IMR-90 (cell line): ENCODE measurements at regions not wholly inside any gene's neighbourhood (a gene's known extent, or its start where the extent isn't known, plus 50 kb on each side); places are given as distances from the start of the nearest gene placed in this dataset.

Experiments used
- ATAC-seq: fragments of 200-7000 bp; cut with Tn5 transposase; 2 replicates; pipeline ENCODE4 v1.9.1; 2020; ENCODE audit warnings: low read depth, mild to moderate bottlenecking, moderate library complexity
- BruUV-seq: library from RNA; stranded (reverse); fragments of 400-500 nt; replicated peaks from 2 replicates; lab custom pipeline; 2021; lab: Mats Ljungman, UMichigan
- CTCF ChIA-PET: fragments of 300-600 bp; formaldehyde crosslinking; extraction: SDS; loops from one replicate; lab custom pipeline; 2021; ENCODE audit warnings: antibody characterized with exemption; lab: Yijun Ruan, JAX
- POLR2A ChIA-PET: fragments of 300-600 bp; sonication (Branson Sonifier 250); formaldehyde crosslinking; loops from one replicate; lab custom pipeline; 2022; ENCODE audit warnings: antibody characterized with exemption; ENCODE audit not compliant: unreplicated experiment; lab: Charles Lee
- DNase-seq: peaks from one replicate; pipeline ENCODE4 v3.0.0; 2013
- H2AFZ ChIP-seq: replicated peaks from 2 replicates; pipeline ENCODE3; 2013; ENCODE audit warnings: low read length, mild to moderate bottlenecking; ENCODE audit not compliant: poor library complexity
- H2AK5ac ChIP-seq: 2 replicates; pipeline ENCODE4 v1.6.1; 2013; ENCODE audit warnings: low read depth, low read length, inconsistent platforms
- H2AK9ac ChIP-seq: replicated peaks from 2 replicates; pipeline ENCODE3; 2013; ENCODE audit warnings: mild to moderate bottlenecking, low read depth, low read length, moderate library complexity; ENCODE audit not compliant: poor library complexity
- H2BK120ac ChIP-seq: 2 replicates; pipeline ENCODE4 v1.6.1; 2013; ENCODE audit warnings: low read depth, low read length, inconsistent platforms
- H2BK15ac ChIP-seq: 3 replicates; pipeline ENCODE4 v1.6.1; 2013; ENCODE audit warnings: low read depth, low read length, inconsistent platforms
- H2BK20ac ChIP-seq: 2 replicates; pipeline ENCODE4 v1.6.1; 2013; ENCODE audit warnings: low read depth, mild to moderate bottlenecking, inconsistent platforms, low read length, moderate library complexity
- H2BK5ac ChIP-seq: 2 replicates; pipeline ENCODE4 v1.6.1; 2013; ENCODE audit warnings: mild to moderate bottlenecking, low read depth, low read length, inconsistent platforms; ENCODE audit not compliant: poor library complexity, severe bottlenecking
- H3K14ac ChIP-seq: replicated peaks from 2 replicates; pipeline ENCODE4 v1.6.1; 2013; ENCODE audit warnings: low read depth, low read length, inconsistent platforms
- H3K18ac ChIP-seq: 2 replicates; pipeline ENCODE4 v1.6.1; 2013; ENCODE audit warnings: low read depth, low read length, control low read depth
- H3K23ac ChIP-seq: 2 replicates; pipeline ENCODE4 v1.6.1; 2013; ENCODE audit warnings: low read depth, low read length, inconsistent platforms
- H3K27ac ChIP-seq: 2 replicates; pipeline ENCODE4 v1.5.1; 2013; ENCODE audit warnings: mild to moderate bottlenecking, control low read depth, low read length; ENCODE audit not compliant: insufficient read depth
- H3K27me3 ChIP-seq: 2 replicates; pipeline ENCODE4 v1.6.1; 2013; ENCODE audit warnings: low read length; ENCODE audit not compliant: control insufficient read depth, insufficient read depth
- H3K36me3 ChIP-seq: 2 replicates; pipeline ENCODE4 v1.6.1; 2013; ENCODE audit warnings: low read length, mixed read lengths; ENCODE audit not compliant: control insufficient read depth, insufficient read depth
- H3K4ac ChIP-seq: 2 replicates; pipeline ENCODE4 v1.6.1; 2013; ENCODE audit warnings: low read depth, low read length, inconsistent platforms
- H3K4me1 ChIP-seq: 2 replicates; pipeline ENCODE4 v1.6.1; 2013; ENCODE audit warnings: low read length, mixed read lengths; ENCODE audit not compliant: control insufficient read depth, insufficient read depth
- H3K4me2 ChIP-seq: 2 replicates; pipeline ENCODE4 v1.6.1; 2013; ENCODE audit warnings: low read depth, mild to moderate bottlenecking, control low read depth, low read length, moderate library complexity
- H3K4me3 ChIP-seq: 2 replicates; pipeline ENCODE4 v1.5.1; 2013; ENCODE audit warnings: low read depth, mild to moderate bottlenecking, control low read depth, low read length, moderate library complexity; ENCODE audit not compliant: insufficient read depth
- H3K56ac ChIP-seq: 2 replicates; pipeline ENCODE4 v1.6.1; 2013; ENCODE audit warnings: low read length, inconsistent platforms; ENCODE audit not compliant: insufficient read depth; ENCODE audit errors: extremely low read depth
- H3K79me1 ChIP-seq, 2 experiments: 2 replicates each; pipeline ENCODE4 v1.6.1; 2013; ENCODE audit warnings: low read length in 2 of 2, inconsistent platforms in 1 of 2, low read depth in 1 of 2
- H3K9ac ChIP-seq: 2 replicates; pipeline ENCODE4 v1.6.1; 2013; ENCODE audit warnings: low read depth, low read length, control low read depth
- H3K9me1 ChIP-seq: 2 replicates; pipeline ENCODE4 v1.6.1; 2013; ENCODE audit warnings: low read length, inconsistent platforms; ENCODE audit not compliant: insufficient read depth
- H3K9me3 ChIP-seq: 2 replicates; pipeline ENCODE4 v1.6.1; 2013; ENCODE audit warnings: low read length; ENCODE audit not compliant: control insufficient read depth, insufficient read depth
- H4K20me1 ChIP-seq: 2 replicates; pipeline ENCODE4 v1.6.1; 2013; ENCODE audit warnings: low read length, inconsistent platforms; ENCODE audit not compliant: insufficient read depth
- H4K5ac ChIP-seq: 2 replicates; pipeline ENCODE4 v1.6.1; 2013; ENCODE audit warnings: mild to moderate bottlenecking, low read depth, low read length, control low read depth
- H4K8ac ChIP-seq, 2 experiments: 2 replicates each; pipeline ENCODE4 v1.6.1; 2013; ENCODE audit warnings: low read depth in 2 of 2, low read length in 2 of 2, control low read depth in 1 of 2, inconsistent platforms in 1 of 2
- H4K91ac ChIP-seq: 2 replicates; pipeline ENCODE4 v1.6.1; 2013; ENCODE audit warnings: low read depth, low read length, inconsistent platforms; ENCODE audit not compliant: insufficient read depth
- BHLHE40 ChIP-seq: fragments of 150-350 bp; IDR thresholded peaks from 2 replicates; pipeline ENCODE4 v1.6.1; 2016; ENCODE audit warnings: mild to moderate bottlenecking, low read depth, low read length
- CTCF ChIP-seq: conservative IDR thresholded peaks from 2 replicates; pipeline ENCODE4 v1.5.1; 2012; ENCODE audit warnings: mild to moderate bottlenecking, low read depth, low read length, improper control_type of control experiment
- FOS ChIP-seq: fragments of 150-350 bp; IDR thresholded peaks from 2 replicates; pipeline ENCODE4 v1.6.1; 2016; ENCODE audit warnings: low read depth, low read length
- MAFK ChIP-seq: IDR thresholded peaks from 2 replicates; pipeline ENCODE4 v1.6.1; 2012; ENCODE audit warnings: low read depth, low read length, improper control_type of control experiment
- MXI1 ChIP-seq: IDR thresholded peaks from 2 replicates; pipeline ENCODE4 v1.6.1; 2012; ENCODE audit warnings: low read depth, mild to moderate bottlenecking, low read length, moderate library complexity, borderline replicate concordance
- NFE2L2 ChIP-seq: fragments of 150-350 bp; IDR thresholded peaks from 2 replicates; pipeline ENCODE4 v1.6.1; 2016; ENCODE audit warnings: low read depth, mild to moderate bottlenecking, low read length
- POLR2A ChIP-seq: IDR thresholded peaks from 2 replicates; pipeline ENCODE4 v1.6.1; 2012; ENCODE audit warnings: mild to moderate bottlenecking, low read depth, low read length
- WGBS, 2 experiments: methylation state at CpG; one replicate each; pipeline versions ENCODE4 v1.1.5 to v1.1.7; 2013; ENCODE audit warnings: missing lambda C conversion rate in 2 of 2; ENCODE audit not compliant: insufficient read length in 1 of 2; ENCODE audit errors: extremely low coverage in 2 of 2; 5-methylcytosine and 5-hydroxymethylcytosine counted together
- dilution Hi-C: fragments of 300-500 bp; cut with HindIII; formaldehyde crosslinking; loops from one replicate; pipeline ENCODE4 v1.14.3; 2018; ENCODE audit warnings: low sequenced_read_pairs; ENCODE audit not compliant: unreplicated experiment
- in situ Hi-C: fragments of 300-500 bp; cut with MboI; formaldehyde crosslinking; loops from 3 replicates; pipeline ENCODE4 v1.14.3; 2019; ENCODE audit warnings: low sequenced_read_pairs, inconsistent platforms, mixed read lengths
- intact Hi-C: fragments of 100-400 bp; cut with micrococcal nuclease; formaldehyde crosslinking; loops from 2 replicates; pipeline ENCODE4 v1.10.0; 2022

- H3K56ac ChIP-seq, result no peak overlapping the region
- WGBS, 2 experiments, result no CpG with 5 or more reads among the region's 6 CpGs
- dilution Hi-C loops, result no loop called here
- H3K4me3 ChIP-seq, result no peak overlapping the region
- H4K5ac ChIP-seq, result no peak overlapping the region
- CTCF ChIA-PET, result interaction anchor here (0.6 kb wide), 1 partner anchor 397 kb away, joined by 3 read pairs; no protein-coding TSS in a partner anchor
- no peaks in the 10 kb centered on the region for H3K4me1 ChIP-seq
- no peaks in the 10 kb centered on the region for H3K27me3 ChIP-seq
- no TSS peak for BruUV-seq
- peak; percentile 84 for ATAC-seq
- no peak overlapping the region; the same call in 1 of the 2 replicates for H3K4me2 ChIP-seq
- H3K14ac ChIP-seq, result no peak overlapping the region
- peak overlapping the region; percentile 73 for H2BK120ac ChIP-seq
- 0 out of 4 replicates have a peak overlapping the region, but pooled peaks of 1 of the 2 experiments have one; percentile 56 for H4K8ac ChIP-seq
- in situ Hi-C loops, result no loop called here
- H2AK9ac ChIP-seq, result no peak overlapping the region
- peak overlapping the region; percentile 71; the same call in 1 of the 2 replicates for H2BK20ac ChIP-seq
- no peak overlapping the region for H2AK5ac ChIP-seq
- H4K91ac ChIP-seq, result no peak overlapping the region
- H2BK5ac ChIP-seq, result no peak overlapping the region
- no peaks in the 10 kb centered on the region for H3K79me1 ChIP-seq
- H2BK15ac ChIP-seq, result no peak overlapping the region
- H3K4ac ChIP-seq, result no peak overlapping the region
- H3K18ac ChIP-seq, result no peak overlapping the region
- POLR2A ChIA-PET, result no interaction called here
- no peak overlapping the region for H3K27ac ChIP-seq
- H3K9me1 ChIP-seq, result no peaks in the 10 kb centered on the region
- H3K9ac ChIP-seq, result no peak overlapping the region
- TF ChIP-seq FOS, result peak; percentile 18; the same call in 1 of the 2 replicates
- peak; percentile 34; the same call in 1 of the 2 replicates for TF ChIP-seq NFE2L2
- TF ChIP-seq MAFK, result peak; percentile 96
- TF ChIP-seq POLR2A, result no peak
- no peak for TF ChIP-seq BHLHE40
- TF ChIP-seq MXI1, result no peak
- TF ChIP-seq CTCF, result no peak
- H3K36me3 ChIP-seq, result no peaks in the 10 kb centered on the region
- peaks cover 5% of the 10 kb centered on the region for H3K9me3 ChIP-seq
- DNase-seq, result peak; percentile 93
- H4K20me1 ChIP-seq, result no peaks in the 10 kb centered on the region
- H2AFZ ChIP-seq, result no peak overlapping the region
- intact Hi-C loops, result no loop called here
- H3K23ac ChIP-seq, result no peak overlapping the region
Measured at GRCh38 chr13:75135325-75135825, 346.6 kb downstream of the TBC1D4 start.
